Nucleus accumbens (tissue), 56 donors: ENCODE measurements at regions not wholly inside any gene's neighbourhood (a gene's known extent, or its start where the extent isn't known, plus 50 kb on each side); places are given as distances from the start of the nearest gene placed in this dataset.
"Not testable (repeated sequence)": the region's sequence is repeated elsewhere in the genome, so short reads cannot be mapped to it uniquely, and the experiment has no call there.

Experiments used
- DNase-seq, 56 donors: peaks; one replicate each; lab custom pipeline; 2025; lab: John Stamatoyannopoulos, UW

DNA sequence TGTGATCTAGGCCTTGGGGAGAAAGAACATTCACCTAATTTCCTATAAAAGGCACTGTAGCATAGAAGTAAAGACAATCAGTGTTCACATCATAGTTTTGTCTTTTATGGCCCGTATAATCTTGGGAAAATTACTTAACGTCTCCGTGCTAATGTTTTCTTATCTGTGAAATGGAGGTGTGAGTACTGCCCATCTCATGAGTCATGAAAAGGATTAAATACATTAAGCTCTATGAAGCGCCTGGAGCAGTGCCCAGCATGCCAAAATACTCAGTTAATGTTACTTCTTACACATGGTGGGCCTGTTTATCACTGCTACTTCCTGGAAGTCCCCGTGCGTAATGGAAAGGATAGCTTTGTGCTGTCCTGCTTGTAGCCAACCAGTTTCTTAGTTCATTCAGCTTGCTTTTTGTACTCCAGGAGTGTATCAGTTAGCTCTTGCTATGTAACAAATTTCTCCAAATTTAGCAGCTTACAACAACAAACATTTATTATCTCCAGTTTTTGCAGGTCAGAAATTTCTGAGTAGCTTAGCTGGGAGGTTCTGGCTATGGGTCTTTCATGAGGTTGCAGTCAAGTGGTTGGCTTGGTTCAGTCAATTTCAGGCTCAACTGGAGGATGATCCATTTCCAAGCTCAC is 103.6 kb upstream of the BMP2 start:
- DNase-seq, result no peak

DNA sequence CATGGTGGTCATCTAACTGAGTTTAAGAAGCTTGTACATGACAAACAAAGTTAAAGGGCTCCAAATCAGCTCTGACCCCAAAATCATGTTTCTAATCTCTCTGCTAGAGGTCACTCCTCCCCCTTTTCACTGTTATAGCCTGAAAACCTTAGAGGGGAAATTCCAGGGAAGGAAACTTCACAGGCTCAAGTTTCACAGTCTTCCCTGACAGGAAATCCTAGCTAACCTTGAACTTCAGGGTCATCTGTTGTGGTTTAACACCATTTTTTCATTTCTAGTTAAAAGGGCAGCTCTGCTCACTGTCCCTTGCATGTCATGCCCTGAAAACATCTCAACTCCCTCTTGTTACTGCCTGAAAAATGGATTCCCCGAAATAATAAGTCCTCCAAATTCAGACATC is 104.4 kb upstream of the BMP2 start:
- no peak for DNase-seq

DNA sequence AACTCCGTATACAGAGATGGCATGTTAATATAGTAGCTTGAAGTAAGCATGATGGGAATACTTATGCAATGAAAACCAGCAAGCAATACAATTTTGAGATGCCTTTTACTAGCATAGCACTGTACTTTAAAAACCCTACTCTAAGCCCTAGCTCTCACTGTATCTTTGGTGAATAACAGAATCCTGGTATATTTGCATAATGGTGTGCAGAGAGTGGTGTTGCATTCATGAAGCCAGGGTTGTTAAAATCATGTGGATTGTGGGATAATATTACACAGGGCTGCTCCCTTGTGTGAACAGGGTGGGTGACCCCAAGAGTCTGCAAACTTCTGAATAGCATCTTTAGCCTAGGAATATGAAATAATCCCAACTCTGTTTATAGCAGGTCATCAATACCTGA is 105.2 kb upstream of the BMP2 start:
- no peak for DNase-seq

GRCh38 chr20:6660441-6660840 is 107.0 kb upstream of the BMP2 start:
- no peak for DNase-seq

DNA sequence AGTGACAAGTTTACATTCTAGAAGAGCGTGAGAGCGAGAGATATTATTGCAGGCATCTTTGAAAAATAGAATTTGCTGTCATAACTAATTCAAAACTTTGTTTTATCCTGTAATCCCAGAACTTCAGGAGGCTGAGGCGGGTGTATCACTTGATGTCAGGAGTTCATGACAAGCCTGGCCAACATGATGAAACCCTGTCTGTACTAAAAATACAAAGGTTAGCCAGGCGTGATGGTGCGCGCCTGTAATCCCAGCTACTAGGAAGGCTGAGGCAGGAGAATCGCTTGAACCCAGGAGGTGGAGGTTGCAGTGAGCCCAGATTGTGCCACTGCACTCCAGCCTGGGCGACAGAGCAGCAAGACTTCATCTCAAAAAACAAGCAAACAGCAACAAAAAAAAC is 108.6 kb upstream of the BMP2 start:
- not testable (repeated sequence) for DNase-seq

DNA sequence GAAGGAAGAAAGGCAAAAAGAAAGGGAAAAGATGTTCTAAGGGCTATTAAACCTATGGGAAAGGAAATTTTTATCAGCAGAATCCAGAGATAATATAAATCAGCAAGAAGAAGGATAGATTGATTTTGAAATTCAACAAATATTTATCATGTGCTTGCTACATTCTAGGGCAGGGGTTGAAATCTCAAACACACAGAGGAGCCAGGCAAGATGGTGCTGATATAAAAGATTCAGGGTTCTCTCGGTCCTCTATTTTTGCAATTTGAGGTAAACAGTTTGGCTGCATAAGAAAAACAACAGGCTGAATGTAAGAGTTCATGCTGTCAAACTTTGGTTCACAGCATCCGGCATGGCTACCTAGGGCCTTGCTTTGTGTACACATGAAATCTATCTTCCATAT is 109.6 kb upstream of the BMP2 start:
- DNase-seq, result no peak

- DNase-seq, result no peak
Observed at GRCh38 chr20:6657111-6657510, 110.4 kb upstream of the BMP2 start.

DNA sequence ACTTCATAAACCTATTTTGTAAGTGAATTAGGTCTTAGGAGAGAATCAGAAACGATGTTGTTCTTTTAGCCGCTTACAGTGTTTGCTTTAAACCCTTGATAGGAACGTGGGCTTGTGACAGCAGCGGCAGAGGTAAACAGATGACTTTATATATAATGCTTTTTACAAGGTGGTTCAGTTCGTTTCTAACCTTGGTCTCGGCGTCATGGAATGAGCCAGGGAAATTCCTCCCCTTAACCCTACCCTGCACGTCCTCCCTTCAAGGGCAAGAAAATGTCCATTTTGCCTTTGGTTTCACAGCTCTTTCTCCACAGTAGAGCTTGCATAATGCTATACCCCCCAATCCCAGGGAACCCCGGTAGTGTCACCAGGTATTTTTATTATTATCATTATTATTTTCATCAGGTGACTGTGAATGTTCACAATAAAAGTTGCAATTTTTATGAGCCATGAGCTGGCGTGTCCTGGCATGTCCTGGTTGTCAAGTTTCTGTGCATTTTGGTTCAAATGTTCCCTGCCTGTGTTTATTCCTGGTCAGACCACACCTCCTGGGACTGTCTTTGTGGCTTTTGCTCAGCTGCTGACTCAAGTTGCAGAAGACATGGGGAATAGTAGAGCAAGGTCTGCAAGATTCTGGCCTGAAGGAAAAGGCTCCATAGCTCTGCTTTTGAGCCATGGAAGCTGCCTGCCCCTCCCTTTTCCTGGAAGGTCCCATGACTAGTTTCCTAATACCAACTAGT is 112.8 kb upstream of the BMP2 start:
- no peak for DNase-seq

DNA sequence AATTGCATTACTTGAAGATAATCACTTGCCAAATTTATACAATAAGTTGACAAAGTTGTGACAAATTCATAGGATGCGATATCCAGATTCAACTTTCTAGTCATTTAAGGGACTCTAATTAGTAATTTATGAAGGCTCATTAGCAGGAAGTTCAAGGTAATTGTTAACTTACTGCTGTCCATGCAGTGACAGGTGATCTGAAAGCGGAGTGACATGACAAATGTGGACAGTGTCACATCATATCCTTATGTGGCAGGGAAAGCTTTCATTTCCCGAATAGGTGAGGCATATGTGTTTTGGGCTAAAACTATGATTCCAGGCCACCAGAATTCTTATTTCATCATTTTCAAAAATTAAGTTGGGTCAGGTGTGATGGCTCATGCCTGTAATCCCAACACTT is 115.9 kb upstream of the BMP2 start:
- DNase-seq, result no peak

GRCh38 chr20:6651016-6651415 is 116.5 kb upstream of the BMP2 start:
- no peak for DNase-seq

GRCh38 chr20:6646021-6646636 is 121.4 kb upstream of the BMP2 start:
- no peak for DNase-seq

DNA sequence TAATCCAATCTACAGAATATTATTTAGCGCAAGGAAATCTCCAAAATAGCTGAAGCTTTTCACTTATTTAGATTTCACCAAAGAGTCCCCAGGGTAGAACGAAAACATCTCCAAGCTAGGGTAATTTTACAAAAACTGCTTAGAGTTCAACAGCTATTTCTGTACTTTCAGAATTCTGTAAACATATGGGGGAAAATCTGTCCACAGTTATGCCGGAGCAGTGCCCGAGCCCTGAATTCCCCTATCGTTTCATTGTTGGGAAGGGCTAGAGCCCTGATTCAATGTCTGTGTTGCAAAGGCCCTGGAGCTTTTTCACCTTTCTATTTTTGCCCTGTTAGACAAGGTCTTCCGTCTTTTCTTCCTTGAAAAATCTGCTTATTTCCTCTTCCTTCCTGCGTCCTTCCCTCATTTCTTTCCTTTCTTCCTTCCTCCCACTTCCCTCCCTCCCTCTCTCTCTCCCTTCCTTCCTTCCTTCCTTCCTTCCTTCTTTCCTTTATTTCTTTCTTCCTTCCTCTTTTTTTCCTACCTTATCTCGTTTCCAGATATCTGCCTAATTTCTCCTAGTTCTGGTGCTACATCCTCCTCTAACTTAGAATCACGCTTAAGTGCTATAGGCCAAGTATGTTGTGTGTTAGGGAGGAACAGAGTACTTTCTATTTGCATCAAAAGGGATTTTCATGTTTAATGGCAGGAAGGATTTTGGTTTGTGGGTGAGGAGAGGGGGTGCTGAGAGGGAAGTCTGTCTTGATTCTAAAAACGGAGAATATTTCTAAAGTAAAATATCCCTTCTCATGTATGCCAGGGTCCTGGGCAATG is 122.5 kb upstream of the BMP2 start:
- DNase-seq, result no peak

GRCh38 chr20:6641012-6641411 is 126.5 kb upstream of the BMP2 start:
- DNase-seq, result no peak

DNA sequence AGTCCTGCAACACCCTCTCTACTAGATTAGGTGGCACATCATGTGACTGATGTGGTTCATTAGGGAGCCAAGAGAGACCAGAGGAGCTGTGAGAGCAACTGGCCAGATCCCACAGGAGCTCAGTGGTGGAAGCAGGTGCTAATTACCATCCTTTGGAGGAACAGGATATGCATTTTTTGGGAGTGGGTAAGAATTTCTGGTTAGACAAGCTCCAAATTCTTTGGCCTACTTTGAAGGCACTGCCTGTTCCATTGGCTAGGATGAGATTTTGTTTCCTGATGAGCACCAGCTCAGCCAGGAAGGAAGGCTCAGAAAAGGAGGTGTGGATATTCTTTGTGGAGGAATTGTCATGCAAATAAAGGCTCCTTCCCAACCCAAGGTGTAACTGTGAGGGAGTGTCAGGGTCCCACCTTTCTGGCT is 130.3 kb upstream of the BMP2 start:
- no peak for DNase-seq

GRCh38 chr20:6636209-6637159 is 131.0 kb upstream of the BMP2 start:
- peak in 3 of 56 donors; percentile 0 to 2 (median 1) for DNase-seq

DNA sequence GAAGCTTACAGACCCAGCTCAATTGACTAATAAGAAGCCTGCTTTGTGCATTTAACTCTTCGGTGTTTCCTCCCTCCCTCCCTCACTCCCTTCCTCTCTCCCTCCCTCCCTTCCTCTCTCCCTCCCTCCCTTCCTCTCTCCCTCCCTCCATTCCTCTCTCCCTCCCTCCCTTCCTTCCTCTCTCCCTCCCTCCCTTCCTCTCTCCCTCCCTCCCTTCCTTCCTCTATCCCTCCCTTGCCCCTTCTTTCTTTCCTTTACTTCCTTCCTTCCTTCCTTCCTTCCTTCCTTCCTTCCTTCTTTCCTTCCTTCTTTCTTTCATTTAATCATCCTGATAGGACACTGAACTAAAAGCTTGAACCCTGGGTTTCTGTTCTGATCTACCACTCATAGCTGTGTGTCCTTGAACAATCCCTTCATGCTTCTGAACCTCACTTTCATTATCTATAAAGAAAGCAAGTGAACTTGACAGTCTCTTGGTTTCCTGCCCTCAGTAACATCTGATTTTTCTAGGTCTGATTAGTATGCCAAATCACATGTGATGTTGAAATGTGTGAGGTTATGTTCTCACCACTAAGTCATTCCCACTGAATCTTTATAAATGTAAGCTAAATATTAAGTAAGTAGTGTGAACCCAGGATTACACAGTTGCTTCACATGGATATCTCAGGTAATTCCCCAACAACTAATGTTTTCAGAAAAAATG is 132.3 kb upstream of the BMP2 start:
- no peak for DNase-seq

GRCh38 chr20:6632187-6632586 is 135.3 kb upstream of the BMP2 start:
- peak in 1 of 56 donors; percentile 4 for DNase-seq

GRCh38 chr20:6630514-6630913 is 137.0 kb upstream of the BMP2 start:
- no peak for DNase-seq

DNA sequence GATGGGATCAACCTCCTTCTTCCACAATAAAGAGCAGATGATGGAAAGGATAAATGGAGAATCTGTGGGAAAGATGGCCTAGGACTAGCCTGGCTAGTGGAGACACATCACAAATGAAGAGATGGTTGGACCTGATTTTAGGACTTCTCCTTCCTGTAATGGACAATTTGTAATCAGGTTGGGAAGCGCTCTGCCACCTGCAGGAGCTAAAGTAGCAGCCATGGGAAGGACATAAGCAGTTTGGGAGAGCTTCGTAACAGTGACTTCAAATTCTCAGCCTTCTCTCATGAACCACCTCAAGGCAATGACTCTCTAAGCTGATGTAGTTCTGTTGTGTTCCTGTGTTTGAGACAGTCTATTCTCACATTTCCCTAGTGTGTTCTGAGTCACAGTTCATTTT is 137.9 kb upstream of the BMP2 start:
- DNase-seq, result no peak
